H9 (cell line): ENCODE measurements at regions not wholly inside any gene's neighbourhood (a gene's known extent, or its start where the extent isn't known, plus 50 kb on each side); places are given as distances from the start of the nearest gene placed in this dataset.

Source experiments
- DNase-seq: peaks from one replicate; pipeline ENCODE4 v3.0.0-alpha.2; 2017
- H2AFZ ChIP-seq: one replicate; pipeline ENCODE4 v1.6.1; 2013; ENCODE audit warnings: mild to moderate bottlenecking, low read length, control low read depth, moderate library complexity
- H2AK5ac ChIP-seq: 2 replicates; pipeline ENCODE4 v1.6.1; 2013; ENCODE audit warnings: low read length, control low read depth, mixed read lengths; ENCODE audit not compliant: insufficient read length
- H2BK120ac ChIP-seq: one replicate; pipeline ENCODE4 v1.6.1; 2013; ENCODE audit warnings: low read depth, mild to moderate bottlenecking, low read length, control low read depth, inconsistent platforms; ENCODE audit not compliant: poor library complexity, severe bottlenecking
- H2BK12ac ChIP-seq: 2 replicates; pipeline ENCODE4 v1.6.1; 2013; ENCODE audit warnings: low read length, control low read depth, mixed read lengths, low read depth; ENCODE audit not compliant: insufficient read length
- H2BK15ac ChIP-seq: 2 replicates; pipeline ENCODE4 v1.6.1; 2013; ENCODE audit warnings: low read depth, low read length, control low read depth
- H2BK20ac ChIP-seq: one replicate; pipeline ENCODE4 v1.6.1; 2013; ENCODE audit warnings: low read depth, mild to moderate bottlenecking, low read length, control low read depth, inconsistent platforms; ENCODE audit not compliant: poor library complexity, severe bottlenecking
- H2BK5ac ChIP-seq: 2 replicates; pipeline ENCODE4 v1.6.1; 2013; ENCODE audit warnings: low read length, control low read depth, mixed read lengths; ENCODE audit not compliant: insufficient read length
- H3K14ac ChIP-seq: 2 replicates; pipeline ENCODE4 v1.6.1; 2013; ENCODE audit warnings: low read length, control low read depth; ENCODE audit not compliant: insufficient read depth
- H3K18ac ChIP-seq: 2 replicates; pipeline ENCODE4 v1.6.1; 2013; ENCODE audit warnings: low read depth, mild to moderate bottlenecking, mixed read lengths, low read length, control low read depth; ENCODE audit not compliant: insufficient read length
- H3K23ac ChIP-seq: 2 replicates; pipeline ENCODE4 v1.6.1; 2013; ENCODE audit warnings: low read length, control low read depth, mixed read lengths, low read depth; ENCODE audit not compliant: insufficient read length
- H3K23me2 ChIP-seq: 2 replicates; pipeline ENCODE4 v1.6.1; 2013; ENCODE audit warnings: low read depth, mild to moderate bottlenecking, mixed read lengths, low read length, control low read depth; ENCODE audit not compliant: insufficient read length, poor library complexity, severe bottlenecking
- H3K27ac ChIP-seq: 2 replicates; pipeline ENCODE4 v1.5.1; 2013; ENCODE audit warnings: low read length, control low read depth, mixed read lengths, low read depth; ENCODE audit not compliant: insufficient read length
- H3K27me3 ChIP-seq: 2 replicates; pipeline ENCODE4 v1.6.1; 2013; ENCODE audit warnings: low read length, control low read depth, inconsistent platforms; ENCODE audit not compliant: insufficient read depth
- H3K4ac ChIP-seq: 2 replicates; pipeline ENCODE4 v1.6.1; 2013; ENCODE audit warnings: low read depth, mild to moderate bottlenecking, control low read depth, inconsistent platforms, low read length, moderate library complexity
- H3K4me1 ChIP-seq: 2 replicates; pipeline ENCODE4 v1.6.1; 2013; ENCODE audit warnings: low read length, control low read depth, inconsistent platforms; ENCODE audit not compliant: insufficient read depth
- H3K4me2 ChIP-seq: 2 replicates; pipeline ENCODE4 v1.6.1; 2013; ENCODE audit warnings: low read length, control low read depth, mixed read lengths; ENCODE audit not compliant: insufficient read length, insufficient read depth
- H3K56ac ChIP-seq: 2 replicates; pipeline ENCODE4 v1.6.1; 2013; ENCODE audit warnings: low read depth, mild to moderate bottlenecking, mixed read lengths, low read length, control low read depth; ENCODE audit not compliant: insufficient read length
- H3K79me1 ChIP-seq: 2 replicates; pipeline ENCODE4 v1.6.1; 2013; ENCODE audit warnings: low read depth, mild to moderate bottlenecking, moderate library complexity, low read length, control low read depth, inconsistent platforms; ENCODE audit not compliant: insufficient read depth, poor library complexity, severe bottlenecking
- H3K79me2 ChIP-seq: 2 replicates; pipeline ENCODE4 v1.6.1; 2013; ENCODE audit warnings: low read length, control low read depth, inconsistent platforms; ENCODE audit not compliant: insufficient read depth
- H3K9ac ChIP-seq: 2 replicates; pipeline ENCODE4 v1.6.1; 2013; ENCODE audit warnings: low read length, control low read depth, mixed read lengths; ENCODE audit not compliant: insufficient read length; ENCODE audit errors: extremely low read depth
- H3K9me3 ChIP-seq: one replicate; pipeline ENCODE4 v1.6.1; 2013; ENCODE audit warnings: low read depth, low read length, inconsistent platforms; ENCODE audit not compliant: control insufficient read depth
- H3T11ph ChIP-seq: one replicate; pipeline ENCODE4 v1.6.1; 2013; ENCODE audit warnings: mild to moderate bottlenecking, low read length, control low read depth, inconsistent platforms
- H4K20me1 ChIP-seq: one replicate; pipeline ENCODE4 v1.6.1; 2013; ENCODE audit not compliant: control insufficient read depth, insufficient read length, insufficient read depth
- H4K5ac ChIP-seq: 2 replicates; pipeline ENCODE4 v1.6.1; 2013; ENCODE audit warnings: low read depth, mild to moderate bottlenecking, mixed read lengths, low read length, control low read depth; ENCODE audit not compliant: insufficient read length
- H4K8ac ChIP-seq: replicated peaks from 2 replicates; pipeline ENCODE4 v1.6.1; 2013; ENCODE audit warnings: low read length, control low read depth, mixed read lengths, low read depth; ENCODE audit not compliant: insufficient read length
- H4K91ac ChIP-seq: 2 replicates; pipeline ENCODE4 v1.6.1; 2013; ENCODE audit warnings: low read depth, mild to moderate bottlenecking, moderate library complexity, mixed read lengths, low read length, control low read depth; ENCODE audit not compliant: insufficient read length
- H3K27ac Mint-ChIP-seq, 3 experiments: 2 replicates in 2 of 3; 3 replicates in 1 of 3; pipeline ENCODE4 v1.8.0; 2020 to 2021; ENCODE audit warnings: mixed read lengths in 3 of 3, mild to moderate bottlenecking in 1 of 3, moderate library complexity in 1 of 3
- H3K27me3 Mint-ChIP-seq: 2 replicates; pipeline ENCODE4 v1.8.0; 2021; ENCODE audit warnings: low read depth, mild to moderate bottlenecking, moderate library complexity, mixed read lengths
- H3K36me3 Mint-ChIP-seq, 3 experiments: 2 replicates in 2 of 3; 3 replicates in 1 of 3; pipeline ENCODE4 v1.8.0; 2020 to 2021; ENCODE audit warnings: low read depth in 3 of 3, mixed read lengths in 3 of 3; ENCODE audit not compliant: insufficient read depth in 1 of 3
- H3K4me1 Mint-ChIP-seq, 2 experiments: 2 replicates each; pipeline ENCODE4 v1.8.0; 2020; ENCODE audit warnings: mixed read lengths in 2 of 2
- H3K4me3 Mint-ChIP-seq, 2 experiments: 2 replicates in 1 of 2; 3 replicates in 1 of 2; pipeline ENCODE4 v1.8.0; 2020 to 2021; ENCODE audit warnings: mild to moderate bottlenecking in 2 of 2, mixed read lengths in 2 of 2, moderate library complexity in 1 of 2
- H3K9me3 Mint-ChIP-seq, 2 experiments: 2 replicates in 1 of 2; 3 replicates in 1 of 2; pipeline ENCODE4 v1.8.0; 2020; ENCODE audit warnings: mild to moderate bottlenecking in 2 of 2, mixed read lengths in 2 of 2, moderate library complexity in 1 of 2
- TF ChIP-seq, protein P1 (sequence below): fragments of 200-600 bp; sonication (generic); conservative IDR thresholded peaks from 3 replicates; pipeline ENCODE4 v1.8.0; 2021; ENCODE audit warnings: antibody characterized with exemption, mild to moderate bottlenecking

DNA sequence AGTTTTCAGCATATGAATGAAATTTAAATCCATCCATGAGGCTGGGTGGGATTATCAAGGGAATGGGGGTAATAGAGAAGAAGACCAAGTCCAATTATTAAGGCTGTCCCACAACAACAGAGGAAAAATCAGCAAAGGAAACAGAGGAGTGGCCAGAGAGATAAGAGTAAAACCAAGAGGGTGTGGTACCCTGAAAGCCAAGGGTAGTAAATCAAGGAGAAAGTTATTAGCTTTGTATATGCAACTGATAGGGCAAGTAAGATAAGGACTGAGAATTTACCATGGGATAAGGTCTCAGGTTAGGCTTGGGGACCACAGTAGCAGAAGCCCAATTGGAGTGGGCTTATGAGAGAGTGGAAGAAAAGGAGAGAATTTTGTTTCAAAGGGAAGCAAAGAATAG lies 134.5 kb downstream of the NUAK1 start:
- H2BK5ac ChIP-seq: no peak overlapping the region
- H3K9me3 ChIP-seq: no peaks in the 10 kb centered on the region
- H3K79me2 ChIP-seq: no peaks in the 10 kb centered on the region
- no peaks in the 10 kb centered on the region for H3K23me2 ChIP-seq
- H4K8ac ChIP-seq: no peak overlapping the region
- TF ChIP-seq, protein P1, sequence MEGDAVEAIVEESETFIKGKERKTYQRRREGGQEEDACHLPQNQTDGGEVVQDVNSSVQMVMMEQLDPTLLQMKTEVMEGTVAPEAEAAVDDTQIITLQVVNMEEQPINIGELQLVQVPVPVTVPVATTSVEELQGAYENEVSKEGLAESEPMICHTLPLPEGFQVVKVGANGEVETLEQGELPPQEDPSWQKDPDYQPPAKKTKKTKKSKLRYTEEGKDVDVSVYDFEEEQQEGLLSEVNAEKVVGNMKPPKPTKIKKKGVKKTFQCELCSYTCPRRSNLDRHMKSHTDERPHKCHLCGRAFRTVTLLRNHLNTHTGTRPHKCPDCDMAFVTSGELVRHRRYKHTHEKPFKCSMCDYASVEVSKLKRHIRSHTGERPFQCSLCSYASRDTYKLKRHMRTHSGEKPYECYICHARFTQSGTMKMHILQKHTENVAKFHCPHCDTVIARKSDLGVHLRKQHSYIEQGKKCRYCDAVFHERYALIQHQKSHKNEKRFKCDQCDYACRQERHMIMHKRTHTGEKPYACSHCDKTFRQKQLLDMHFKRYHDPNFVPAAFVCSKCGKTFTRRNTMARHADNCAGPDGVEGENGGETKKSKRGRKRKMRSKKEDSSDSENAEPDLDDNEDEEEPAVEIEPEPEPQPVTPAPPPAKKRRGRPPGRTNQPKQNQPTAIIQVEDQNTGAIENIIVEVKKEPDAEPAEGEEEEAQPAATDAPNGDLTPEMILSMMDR: no peak
- H2AK5ac ChIP-seq: no peak overlapping the region
- no peaks in the 10 kb centered on the region for H3K4me1 ChIP-seq
- no peak overlapping the region for H2BK20ac ChIP-seq
- H3T11ph ChIP-seq: no peak overlapping the region
- H3K18ac ChIP-seq: no peak overlapping the region
- H3K27me3 ChIP-seq: no peaks in the 10 kb centered on the region
- H3K36me3 Mint-ChIP-seq: peaks cover 2 to 13% (median 4%) of the 10 kb centered on the region in 3 experiments; a peak in 4 of 7 replicates
- no peak overlapping the region for H3K4ac ChIP-seq
- H3K23ac ChIP-seq: no peak overlapping the region
- H2BK15ac ChIP-seq: no peak overlapping the region
- H2AFZ ChIP-seq: no peak overlapping the region
- H3K27ac Mint-ChIP-seq: no peak overlapping the region
- peaks cover 12 to 17% of the 10 kb centered on the region in 2 experiments for H3K4me1 Mint-ChIP-seq
- no peak overlapping the region for H3K4me3 Mint-ChIP-seq
- no peak overlapping the region for H3K9ac ChIP-seq
- H4K20me1 ChIP-seq: no peaks in the 10 kb centered on the region
- H2BK12ac ChIP-seq: no peak overlapping the region
- no peak overlapping the region for H4K5ac ChIP-seq
- no peak overlapping the region for H3K56ac ChIP-seq
- no peak overlapping the region for H4K91ac ChIP-seq
- H3K14ac ChIP-seq: no peak overlapping the region
- H2BK120ac ChIP-seq: no peak overlapping the region
- no peak overlapping the region for H3K27ac ChIP-seq
- peaks cover 0 to 7% of the 10 kb centered on the region in 2 experiments; a peak in 4 of 5 replicates for H3K9me3 Mint-ChIP-seq
- H3K79me1 ChIP-seq: no peaks in the 10 kb centered on the region
- H3K4me2 ChIP-seq: no peak overlapping the region
- no peak for DNase-seq
- no peaks in the 10 kb centered on the region; the same call in 1 of the 2 replicates for H3K27me3 Mint-ChIP-seq
